Testis (tissue), 2 donors: ENCODE measurements at regions not wholly inside any gene's neighbourhood (a gene's known extent, or its start where the extent isn't known, plus 50 kb on each side); places are given as distances from the start of the nearest gene placed in this dataset.

Experiments
- DNase-seq: peaks from one replicate; pipeline ENCODE4 v3.0.0-alpha.2; 2019
- H3K27ac ChIP-seq, 2 donors: fragments of 200-600 bp; sonication (generic); one replicate each; pipeline ENCODE4 v1.5.1; 2019
- H3K27me3 ChIP-seq: fragments of 200-600 bp; sonication (generic); one replicate; pipeline ENCODE4 v1.5.1; 2019
- H3K36me3 ChIP-seq: fragments of 200-600 bp; sonication (generic); one replicate; pipeline ENCODE4 v1.5.1; 2017; ENCODE audit warnings: low read depth; ENCODE audit errors: missing control alignments
- H3K4me1 ChIP-seq: fragments of 200-600 bp; sonication (generic); one replicate; pipeline ENCODE4 v1.5.1; 2019
- H3K4me3 ChIP-seq, 2 donors: fragments of 200-600 bp; sonication (generic); one replicate each; pipeline ENCODE4 v1.5.1; 2017 to 2019
- H3K9me3 ChIP-seq: fragments of 200-600 bp; sonication (generic); one replicate; pipeline ENCODE4 v1.5.1; 2017
- POLR2A ChIP-seq: fragments of 450-650 bp; IDR thresholded peaks from one replicate; pipeline ENCODE4 v1.6.1; 2017; ENCODE audit warnings: antibody characterized with exemption, mild to moderate bottlenecking, moderate library complexity
- WGBS, 2 donors: methylation state at CpG; one replicate each; pipeline ENCODE4 v1.1.5; 2018; 5-methylcytosine and 5-hydroxymethylcytosine counted together
- intact Hi-C: fragments of 100-400 bp; cut with DNase I; formaldehyde crosslinking; loops from one replicate; pipeline ENCODE4 v1.15.1; 2023; ENCODE audit warnings: low total_unique reads
- TF ChIP-seq, protein P1 (sequence below), 3 experiments: fragments of 450-650 bp in 2 of 3; fragments of 200-600 bp in 1 of 3; sonication (generic) in 1 of 3; IDR thresholded peaks; one replicate each; pipeline ENCODE4 v1.5.1; 2016 to 2019; ENCODE audit warnings: antibody characterized with exemption in 3 of 3, mild to moderate bottlenecking in 2 of 3, moderate library complexity in 1 of 3

DNA sequence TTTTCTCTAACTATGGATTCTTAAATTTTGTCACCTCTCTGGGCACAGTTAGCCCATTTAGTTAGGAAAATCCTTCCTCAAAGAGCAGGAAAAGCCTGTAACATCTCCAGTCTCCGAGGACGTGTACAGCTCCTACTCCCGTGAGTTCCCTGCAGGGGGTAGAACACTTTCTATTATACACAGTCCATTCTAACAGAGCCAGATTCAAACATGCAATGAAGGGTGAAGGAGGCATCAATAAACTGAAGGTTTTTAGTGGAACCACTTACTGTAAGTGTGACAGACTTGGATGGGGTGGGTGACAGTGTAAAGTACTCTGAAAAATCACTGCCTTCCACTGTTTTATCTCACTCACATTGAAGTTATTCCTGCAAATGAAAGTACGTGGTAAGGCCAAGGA is 204.7 kb upstream of the DACH1 start:
- Histone ChIP-seq H3K9me3 (no peaks in the 10 kb centered on the region), H3K4me1 (no peaks in the 10 kb centered on the region), H3K4me3 (no peak overlapping the region), H3K36me3 (no peaks in the 10 kb centered on the region), H3K27me3 (no peaks in the 10 kb centered on the region), H3K27ac (no peak overlapping the region)
- DNase-seq = no peak
- intact Hi-C loops = no loop called here
- TF ChIP-seq POLR2A = no peak
- TF ChIP-seq, protein P1, sequence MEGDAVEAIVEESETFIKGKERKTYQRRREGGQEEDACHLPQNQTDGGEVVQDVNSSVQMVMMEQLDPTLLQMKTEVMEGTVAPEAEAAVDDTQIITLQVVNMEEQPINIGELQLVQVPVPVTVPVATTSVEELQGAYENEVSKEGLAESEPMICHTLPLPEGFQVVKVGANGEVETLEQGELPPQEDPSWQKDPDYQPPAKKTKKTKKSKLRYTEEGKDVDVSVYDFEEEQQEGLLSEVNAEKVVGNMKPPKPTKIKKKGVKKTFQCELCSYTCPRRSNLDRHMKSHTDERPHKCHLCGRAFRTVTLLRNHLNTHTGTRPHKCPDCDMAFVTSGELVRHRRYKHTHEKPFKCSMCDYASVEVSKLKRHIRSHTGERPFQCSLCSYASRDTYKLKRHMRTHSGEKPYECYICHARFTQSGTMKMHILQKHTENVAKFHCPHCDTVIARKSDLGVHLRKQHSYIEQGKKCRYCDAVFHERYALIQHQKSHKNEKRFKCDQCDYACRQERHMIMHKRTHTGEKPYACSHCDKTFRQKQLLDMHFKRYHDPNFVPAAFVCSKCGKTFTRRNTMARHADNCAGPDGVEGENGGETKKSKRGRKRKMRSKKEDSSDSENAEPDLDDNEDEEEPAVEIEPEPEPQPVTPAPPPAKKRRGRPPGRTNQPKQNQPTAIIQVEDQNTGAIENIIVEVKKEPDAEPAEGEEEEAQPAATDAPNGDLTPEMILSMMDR (IDR thresholded peaks at IDR 0.05) = no peak
- WGBS, 2 donors = 55 to 70% methylated on average over 4 of the region's 4 CpGs

DNA sequence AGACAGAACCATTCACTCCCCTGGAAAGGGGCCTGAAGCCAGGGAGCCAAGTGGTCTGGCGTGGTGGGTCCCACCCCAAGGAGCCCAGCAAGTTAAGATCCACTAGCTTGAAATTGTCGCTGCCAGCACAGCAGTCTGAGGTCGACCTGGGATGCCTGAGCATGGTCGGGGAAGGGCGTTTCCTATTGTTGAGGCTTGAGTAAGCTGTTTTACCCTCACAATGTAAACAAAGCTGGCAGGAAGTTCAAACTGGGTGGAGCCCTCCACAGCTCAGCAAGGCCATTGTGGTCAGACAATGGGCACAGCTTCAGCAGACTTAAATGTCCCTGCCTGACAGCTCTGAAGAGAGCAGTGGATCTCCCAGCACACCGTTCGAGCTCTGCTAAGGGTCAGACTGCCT is 195.6 kb upstream of the DACH1 start:
- Histone ChIP-seq H3K4me3 (no peak overlapping the region), H3K4me1 (no peaks in the 10 kb centered on the region), H3K27ac (no peak overlapping the region), H3K9me3 (no peaks in the 10 kb centered on the region), H3K27me3 (no peaks in the 10 kb centered on the region), H3K36me3 (no peaks in the 10 kb centered on the region)
- WGBS, 2 donors = 78 to 82% methylated on average over 5 to 7 of the region's 7 CpGs
- TF ChIP-seq, protein P1 (IDR thresholded peaks at IDR 0.05) = no peak
- no peak for TF ChIP-seq POLR2A
- intact Hi-C loops = no loop called here
- DNase-seq = no peak

- no peak for DNase-seq
- intact Hi-C loops = no loop called here
Observed at GRCh38 chr13:72061613-72062012, 194.6 kb upstream of the DACH1 start.

DNA sequence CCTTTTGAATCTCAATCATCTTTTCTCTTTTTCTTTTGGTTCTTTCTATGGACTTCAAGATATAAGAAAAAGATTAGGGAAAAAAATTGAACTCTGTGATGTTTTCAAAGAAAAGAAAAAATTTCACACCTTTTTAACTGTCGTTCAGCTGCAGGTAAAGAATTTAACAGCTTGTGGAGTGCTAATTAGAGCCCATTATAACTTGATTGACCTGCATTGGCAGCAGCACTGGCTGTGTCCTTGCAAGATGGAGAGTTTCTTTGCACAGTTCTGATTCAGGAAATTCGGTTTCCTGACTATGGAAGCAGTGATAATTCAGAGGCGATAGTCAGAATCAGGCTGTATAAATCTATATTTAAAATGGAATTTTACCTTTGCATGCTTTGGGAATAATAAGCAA is 183.2 kb upstream of the DACH1 start:
- Histone ChIP-seq H3K4me3 (no peak overlapping the region), H3K36me3 (no peaks in the 10 kb centered on the region), H3K4me1 (no peaks in the 10 kb centered on the region), H3K9me3 (no peaks in the 10 kb centered on the region), H3K27ac (no peak overlapping the region), H3K27me3 (no peaks in the 10 kb centered on the region)
- no peak for DNase-seq
- no peak for TF ChIP-seq POLR2A
- intact Hi-C loops = no loop called here
- 57 to 75% methylated on average over 3 of the region's 3 CpGs for WGBS, 2 donors

More at GRCh38 chr13:72061613-72062012, 194.6 kb upstream of the DACH1 start:
- H3K4me3 ChIP-seq = no peak overlapping the region
- H3K9me3 ChIP-seq = no peaks in the 10 kb centered on the region
- no peaks in the 10 kb centered on the region for H3K4me1 ChIP-seq
- H3K27ac ChIP-seq = no peak overlapping the region
- WGBS, 2 donors = 74 to 79% methylated on average over 2 of the region's 2 CpGs
- TF ChIP-seq, protein P1 (IDR thresholded peaks at IDR 0.05) = no peak
- no peak for TF ChIP-seq POLR2A
- no peaks in the 10 kb centered on the region for H3K36me3 ChIP-seq
- no peaks in the 10 kb centered on the region for H3K27me3 ChIP-seq

GRCh38 chr13:72043366-72043765 is 176.4 kb upstream of the DACH1 start:
- 57 to 71% methylated on average over 4 of the region's 4 CpGs for WGBS, 2 donors
- no peak overlapping the region for H3K27ac ChIP-seq
- TF ChIP-seq POLR2A = no peak
- TF ChIP-seq, protein P1 (IDR thresholded peaks at IDR 0.05) = no peak
- intact Hi-C loops = no loop called here
- DNase-seq = no peak
- no peaks in the 10 kb centered on the region for H3K36me3 ChIP-seq
- H3K27me3 ChIP-seq = no peaks in the 10 kb centered on the region
- H3K4me1 ChIP-seq = no peaks in the 10 kb centered on the region
- H3K9me3 ChIP-seq = no peaks in the 10 kb centered on the region
- H3K4me3 ChIP-seq = no peak overlapping the region
